Stimulated activated CD4-positive, alpha-beta T cell treated with anti-CD3 and anti-CD28 coated beads, Interleukin-15, amount 100 ng/mL, for 24 hours (primary cell): ENCODE measurements at regions not wholly inside any gene's neighbourhood (a gene's known extent, or its start where the extent isn't known, plus 50 kb on each side); places are given as distances from the start of the nearest gene placed in this dataset.

Experiments used
- DNase-seq: peaks from one replicate; pipeline ENCODE4 v3.0.0-alpha.2; 2020

DNA sequence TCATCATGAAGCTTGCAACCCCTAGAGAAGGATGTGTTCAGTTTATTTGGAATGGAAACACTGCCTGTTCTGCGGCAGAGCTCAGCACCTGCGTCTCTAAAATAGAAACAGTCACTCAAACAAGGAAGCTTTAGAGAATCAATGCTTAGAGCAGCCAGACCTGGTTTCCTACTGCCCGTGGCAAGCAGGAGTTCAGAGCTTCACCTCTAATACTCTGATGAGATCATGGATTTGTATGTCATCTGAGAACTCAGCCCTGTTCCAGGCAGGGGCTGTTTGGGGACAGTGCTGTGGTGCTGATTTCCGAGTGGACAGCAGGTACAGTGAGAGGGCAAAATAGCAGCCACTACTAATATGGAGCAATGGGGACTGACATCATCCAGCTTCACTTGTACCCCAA is 236.0 kb upstream of the IRX1 start:
- no peak for DNase-seq

DNA sequence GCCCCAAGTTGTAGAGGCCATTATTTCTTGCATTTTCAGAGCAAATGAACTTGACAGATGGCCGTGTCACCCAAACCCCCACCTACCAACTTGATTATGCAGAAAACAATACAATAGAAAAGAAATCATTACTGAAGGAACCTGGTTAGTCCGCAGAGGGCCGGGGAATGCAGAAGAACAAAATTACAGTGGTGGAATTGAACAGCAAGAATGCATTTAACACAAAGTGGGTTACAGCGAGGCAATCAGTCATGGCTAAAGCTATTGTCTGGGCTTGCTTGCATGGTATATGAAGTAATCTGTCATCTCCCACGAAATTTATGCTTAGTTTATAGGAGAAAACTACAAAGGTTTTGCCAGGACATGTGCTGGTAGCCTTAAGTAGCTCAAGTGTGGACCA is 238.3 kb upstream of the IRX1 start:
- DNase-seq: no peak

DNA sequence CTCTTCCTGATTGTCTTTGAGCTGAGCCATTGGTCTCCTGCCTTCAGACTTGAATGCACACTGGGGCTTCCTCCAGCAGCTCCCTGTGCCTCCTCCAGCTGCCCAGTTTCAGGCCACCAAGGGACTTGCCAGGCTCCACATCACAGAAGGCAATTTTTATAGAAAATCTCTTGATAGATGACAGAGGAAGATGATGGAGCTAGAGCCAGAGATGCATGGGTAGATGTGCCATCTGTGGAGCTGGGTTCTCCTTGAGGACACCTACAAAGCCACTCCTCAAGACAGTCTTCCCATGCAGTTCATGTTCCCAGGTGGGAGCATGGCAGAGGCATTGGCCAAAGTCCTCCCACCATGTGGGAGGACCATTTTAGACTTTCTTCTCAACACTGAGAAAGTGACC is 239.6 kb upstream of the IRX1 start:
- DNase-seq: no peak

DNA sequence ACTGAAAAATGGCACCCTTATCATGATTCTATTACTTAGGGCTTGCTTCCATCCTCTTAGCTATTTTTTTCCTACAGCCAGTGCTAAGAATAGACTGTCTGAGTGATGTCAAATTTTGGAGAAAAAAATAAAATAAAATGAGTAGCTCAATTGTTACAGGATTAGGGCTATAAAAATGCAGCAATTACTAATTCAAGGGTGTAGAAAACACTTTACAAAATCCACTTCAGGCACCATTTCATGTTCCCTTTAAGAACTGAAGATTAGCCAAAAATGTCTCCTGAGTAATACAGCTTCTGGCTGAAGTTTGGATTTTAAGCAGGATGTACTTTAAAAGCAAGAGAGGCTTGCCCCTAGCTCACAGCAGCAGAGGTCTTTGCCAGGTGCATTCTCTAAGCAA is 240.5 kb upstream of the IRX1 start:
- no peak for DNase-seq

DNA sequence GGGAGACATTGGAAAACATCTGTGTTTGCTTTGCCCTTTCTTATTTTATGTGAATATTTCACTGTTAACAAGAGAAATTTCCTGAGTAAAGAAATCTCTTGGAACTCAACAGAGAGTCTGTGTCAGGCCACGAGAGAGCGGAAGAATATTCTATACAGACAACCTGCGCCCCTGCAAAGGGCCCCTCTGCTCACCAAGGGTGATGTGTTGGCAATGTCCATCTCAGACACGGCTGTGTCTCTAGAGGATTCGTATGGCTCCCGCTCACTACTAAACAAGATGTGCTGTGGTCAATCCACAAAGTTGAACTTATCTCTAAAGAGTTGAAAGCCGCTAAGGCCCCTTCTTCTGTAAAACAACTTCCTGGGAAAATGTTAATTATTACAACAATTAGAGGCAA is 241.0 kb upstream of the IRX1 start:
- no peak for DNase-seq

DNA sequence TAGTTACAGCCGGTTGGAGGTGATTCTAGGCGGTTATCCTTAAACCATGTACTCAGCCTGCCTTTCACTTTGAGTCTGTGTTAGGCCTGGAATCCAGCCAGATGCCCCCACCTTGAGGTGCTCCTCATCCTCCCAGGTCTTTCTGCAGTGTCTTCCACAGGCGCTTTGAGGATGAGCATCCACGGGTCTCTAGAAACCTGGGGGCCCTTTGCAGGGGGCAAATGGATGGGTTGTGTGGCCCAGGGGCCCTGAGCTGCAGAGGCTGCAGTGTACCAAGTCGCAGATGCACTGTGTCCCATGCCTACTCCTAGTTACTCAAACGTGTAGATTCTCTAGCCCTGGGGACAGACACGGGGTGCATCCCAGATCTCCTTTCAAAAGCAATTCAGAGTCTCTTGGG is 242.1 kb upstream of the IRX1 start:
- no peak for DNase-seq

DNA sequence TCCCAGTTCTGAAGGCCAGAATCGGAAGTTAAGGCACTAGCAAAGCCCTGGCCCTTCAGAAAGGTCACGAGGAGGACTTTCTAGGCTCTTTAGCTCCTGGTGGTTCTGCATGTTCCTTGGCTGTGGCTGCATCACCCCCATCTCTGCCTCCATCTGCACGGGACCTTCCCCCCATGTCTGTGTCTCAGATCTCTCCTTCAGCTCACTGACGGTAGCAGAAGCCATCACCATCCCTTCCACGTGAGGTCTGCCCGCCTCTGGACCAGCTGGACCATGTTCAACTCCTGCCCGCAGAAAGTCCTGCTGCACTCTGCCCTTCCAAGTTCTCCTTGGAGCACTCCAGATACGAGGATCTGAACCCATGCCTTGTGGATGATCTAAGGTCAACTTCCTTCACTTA is 242.9 kb upstream of the IRX1 start:
- DNase-seq: no peak

DNA sequence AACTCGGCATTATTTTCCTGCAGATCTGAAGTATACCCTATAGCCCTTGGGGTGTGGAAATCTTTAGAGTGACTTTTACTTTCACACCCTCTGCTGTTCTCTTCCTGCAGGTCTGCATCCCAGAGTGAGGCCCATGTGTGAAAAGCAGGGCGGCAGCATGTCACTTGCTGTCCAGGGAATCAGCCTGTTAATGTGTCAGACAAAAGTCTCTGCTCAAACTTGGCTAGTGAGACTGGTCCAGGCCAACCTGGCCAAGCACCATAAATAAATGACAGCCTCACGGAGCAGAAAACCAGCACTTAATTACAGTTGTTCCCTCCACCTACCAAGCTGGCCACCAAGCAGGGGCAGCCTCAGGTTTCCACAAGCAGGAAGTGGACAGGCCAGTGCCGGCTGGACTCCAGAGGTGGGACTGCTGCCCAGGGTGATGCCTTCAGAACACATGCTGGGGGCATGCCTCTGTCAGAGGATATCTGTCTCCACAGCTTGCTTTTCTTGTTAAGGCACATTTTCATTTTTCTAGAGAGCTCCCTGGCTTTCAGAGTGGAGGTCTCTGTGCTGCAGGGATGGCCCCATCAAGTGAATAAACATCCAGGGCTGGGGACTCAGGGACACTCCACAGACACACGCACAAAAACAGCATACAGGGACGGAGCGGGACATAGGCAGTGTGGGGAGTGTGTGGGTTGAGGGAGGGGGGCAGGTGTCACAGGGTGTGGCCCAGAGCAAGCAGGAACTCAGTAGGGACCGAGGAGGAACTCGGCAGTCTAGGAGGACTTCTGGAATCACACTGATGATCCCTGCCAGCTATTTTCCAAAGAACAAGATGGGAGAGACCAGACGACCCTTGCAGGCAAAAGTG is 243.8 kb upstream of the IRX1 start:
- DNase-seq: no peak

DNA sequence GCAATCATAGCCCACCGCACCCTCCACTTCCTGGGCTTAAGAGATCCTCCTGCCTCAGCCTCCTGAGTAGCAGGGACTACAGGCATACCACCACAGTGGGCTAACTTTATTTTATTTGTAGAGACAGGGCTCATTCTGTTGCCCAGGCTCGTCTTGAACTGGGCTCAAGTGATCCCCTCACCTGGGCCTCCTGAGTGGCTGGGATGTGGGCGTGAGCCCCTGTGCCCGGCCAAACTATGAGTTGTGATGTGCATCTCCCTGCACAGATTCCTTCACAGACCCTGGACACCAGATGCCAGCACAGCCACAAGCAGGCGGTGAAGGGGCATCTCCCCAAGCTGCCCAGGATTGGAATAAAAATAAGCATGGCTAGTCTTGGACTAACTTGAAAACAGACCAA is 244.9 kb upstream of the IRX1 start:
- no peak for DNase-seq

DNA sequence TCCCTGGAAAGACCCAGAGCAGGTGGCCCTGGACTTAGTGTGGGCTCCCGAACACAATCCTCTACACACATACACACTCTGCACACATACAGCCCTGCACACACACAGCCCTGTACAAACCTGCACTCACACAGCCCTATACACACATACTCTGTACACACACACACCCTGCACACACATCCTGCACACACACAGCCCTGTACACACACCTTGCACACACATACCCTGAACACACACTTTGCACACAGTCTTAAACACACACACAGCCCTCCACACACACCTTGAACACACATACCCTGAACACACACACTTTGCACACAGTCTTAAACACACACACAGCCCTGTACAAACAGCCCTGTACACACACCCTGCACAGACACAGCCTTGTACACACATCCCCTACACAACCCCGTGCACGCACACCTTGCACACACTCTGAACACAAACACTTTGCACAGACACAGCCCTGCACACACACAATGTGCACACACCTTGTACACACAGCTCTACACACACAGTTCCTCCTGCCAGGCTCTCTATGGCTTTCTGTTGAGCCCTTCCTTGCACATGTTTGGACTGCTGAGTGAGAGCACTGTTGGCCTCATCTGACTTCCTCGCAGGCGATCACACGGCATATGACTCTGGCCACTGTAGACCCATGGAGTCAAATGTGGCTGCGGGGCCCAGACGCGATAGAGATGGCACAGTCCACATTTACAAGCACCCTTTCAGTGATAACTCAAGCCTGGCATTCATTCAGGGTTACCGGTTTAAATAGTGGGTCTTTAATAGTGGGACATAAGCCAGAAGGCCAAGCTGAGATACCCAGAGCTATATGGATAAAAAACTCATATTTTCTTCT is 245.7 kb upstream of the IRX1 start:
- no peak for DNase-seq

DNA sequence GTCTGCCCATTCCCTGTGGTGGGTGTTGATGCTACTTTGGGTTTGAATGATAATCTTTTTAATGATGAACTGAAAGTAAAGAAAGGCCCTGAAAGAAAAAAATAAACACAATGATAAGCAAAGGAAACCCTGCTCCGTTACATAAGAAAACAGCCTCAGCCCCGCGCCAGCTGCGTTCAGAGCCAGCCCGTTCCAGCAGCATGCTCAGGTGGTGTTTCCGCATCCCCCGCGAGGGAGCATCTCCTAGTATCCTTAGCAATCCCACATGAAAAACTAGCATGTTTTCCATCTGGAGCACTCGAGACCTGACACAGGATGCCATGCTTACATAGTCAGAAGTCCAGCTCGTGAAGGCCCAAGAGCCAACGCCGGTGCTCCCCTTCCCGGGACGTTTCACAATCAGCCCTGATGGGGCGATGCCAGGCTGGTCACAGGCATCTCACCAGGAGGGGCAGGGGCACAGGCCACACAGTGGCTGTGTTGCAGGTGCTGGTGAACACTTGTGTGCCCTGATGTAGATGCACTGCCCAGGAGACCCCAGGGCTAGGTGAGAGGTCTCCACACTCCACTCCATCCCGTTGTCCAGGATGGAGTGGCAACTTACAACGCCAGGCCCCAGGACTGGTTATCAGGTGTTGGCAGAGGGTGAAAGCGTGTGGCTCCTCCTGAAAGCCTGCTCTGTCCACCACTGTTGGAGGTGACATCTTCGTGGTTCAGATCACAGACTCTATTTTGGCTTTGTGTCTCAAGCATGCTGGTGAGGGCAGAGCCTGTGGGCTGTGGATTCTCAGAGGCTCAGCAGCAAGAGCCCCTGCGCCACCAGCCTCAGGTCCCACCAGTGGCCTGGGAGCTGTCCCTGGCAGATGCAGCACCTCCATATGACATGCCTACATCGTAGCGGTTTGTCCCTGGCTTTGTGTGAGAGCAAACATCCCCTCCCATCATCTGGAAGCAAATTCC is 246.8 kb upstream of the IRX1 start:
- DNase-seq: no peak

DNA sequence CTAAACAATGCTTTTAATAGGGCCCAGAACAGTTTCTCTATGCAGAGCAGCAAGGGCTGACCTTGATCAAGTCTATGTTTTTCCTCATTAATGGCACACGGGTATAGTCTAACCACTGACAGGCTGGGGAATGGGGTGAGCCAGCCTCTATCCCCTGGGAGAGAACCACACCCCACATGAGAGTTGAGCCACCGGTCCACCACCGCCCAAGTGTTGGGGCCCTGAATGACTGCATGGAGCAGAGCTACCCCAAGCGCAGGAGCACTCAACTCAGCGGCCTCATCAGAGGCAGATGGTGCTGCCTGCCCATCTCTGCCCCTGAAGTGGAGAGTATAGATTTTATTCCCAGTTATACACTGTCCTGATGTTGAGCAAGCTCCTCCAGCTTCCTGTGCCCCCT is 247.9 kb upstream of the IRX1 start:
- DNase-seq: no peak

DNA sequence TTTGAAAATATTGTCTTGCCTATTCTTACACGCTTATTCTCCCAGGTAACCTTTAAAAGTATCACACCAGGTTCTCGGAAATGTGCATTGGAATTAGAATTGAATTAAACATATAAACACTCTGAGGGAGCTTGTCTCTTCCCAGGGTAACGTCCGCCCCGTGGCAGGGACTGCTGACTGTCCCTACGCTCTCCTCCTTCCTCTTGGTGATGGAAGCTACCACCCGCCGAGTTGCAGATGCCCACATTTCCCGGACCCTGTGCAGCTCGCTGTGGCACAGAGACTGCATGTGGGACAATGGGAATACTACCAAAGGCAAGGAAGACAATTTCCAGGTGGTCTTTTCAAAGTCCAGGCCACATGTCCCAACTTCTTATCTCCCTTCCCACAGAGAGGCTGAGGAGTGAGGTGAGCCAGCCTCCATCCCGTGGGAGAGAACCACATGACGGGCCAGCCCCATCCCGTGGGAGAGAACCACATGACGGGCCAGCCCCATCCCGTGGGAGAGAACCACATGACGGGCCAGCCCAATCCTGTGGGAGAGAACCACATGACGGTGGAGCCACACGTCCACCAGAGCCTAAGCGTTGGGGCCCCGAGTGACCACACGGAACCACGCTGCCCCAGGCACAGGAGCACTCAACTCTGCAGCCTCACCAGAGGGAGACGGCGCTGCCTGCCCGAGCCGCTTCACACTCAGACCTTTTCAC is 249.4 kb upstream of the IRX1 start:
- no peak for DNase-seq

DNA sequence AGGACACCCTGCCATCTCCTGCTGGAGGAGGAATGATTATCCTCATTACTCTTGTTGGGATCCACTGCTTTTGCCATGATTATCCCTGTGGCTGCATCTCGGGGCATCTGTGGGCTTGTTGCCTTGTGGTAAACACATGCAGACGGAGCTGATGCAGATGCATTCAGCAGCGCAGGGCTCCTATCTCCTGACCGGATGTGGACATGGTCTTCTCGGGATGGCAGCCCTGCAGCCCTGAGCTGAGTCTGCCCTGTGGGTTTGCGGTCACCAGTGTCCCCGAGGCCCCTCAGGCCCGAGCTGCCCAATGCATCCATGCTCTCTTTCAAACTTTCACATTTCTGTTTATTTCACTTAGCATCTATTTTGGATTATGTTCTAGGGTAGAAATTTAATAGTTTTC is 250.4 kb upstream of the IRX1 start:
- DNase-seq: no peak

DNA sequence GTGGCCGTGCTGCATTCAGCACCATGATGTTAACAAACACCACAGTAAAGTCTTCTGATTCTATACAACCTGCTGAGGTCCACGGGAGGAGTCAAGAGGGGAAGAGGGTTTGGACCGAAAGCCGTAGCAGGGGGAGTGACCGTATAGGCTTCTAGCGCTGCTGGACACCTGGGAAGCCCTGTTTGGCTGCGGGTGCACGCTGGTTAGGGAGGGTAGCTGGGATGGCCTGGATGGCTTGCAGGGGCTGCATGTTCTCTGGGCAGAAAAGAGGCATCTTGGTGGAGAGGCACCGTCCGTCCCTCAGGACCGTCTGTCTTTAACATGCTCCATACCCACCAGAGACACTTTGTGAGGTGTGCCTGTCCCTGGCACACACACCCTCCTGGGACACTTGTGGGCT is 251.0 kb upstream of the IRX1 start:
- DNase-seq: no peak

DNA sequence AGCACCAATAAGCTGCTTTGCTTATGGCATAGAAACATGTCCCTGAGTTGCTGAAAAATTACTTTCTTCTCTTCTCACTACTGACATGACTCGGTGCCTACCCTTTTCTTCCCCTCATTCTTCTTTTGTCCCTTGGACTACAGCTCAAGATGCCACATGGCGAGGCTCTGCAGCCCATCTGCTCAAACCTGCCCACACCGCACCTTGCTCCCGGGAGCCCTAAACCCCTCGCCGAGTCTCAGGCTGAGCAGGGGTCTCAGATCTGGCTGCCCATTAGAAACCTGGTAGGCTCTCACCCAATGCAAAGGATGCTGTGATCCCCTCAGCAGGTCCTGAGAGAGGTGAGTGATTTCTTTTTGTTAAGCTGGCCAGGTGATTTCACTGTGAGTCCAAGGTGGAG is 251.7 kb upstream of the IRX1 start:
- no peak for DNase-seq

DNA sequence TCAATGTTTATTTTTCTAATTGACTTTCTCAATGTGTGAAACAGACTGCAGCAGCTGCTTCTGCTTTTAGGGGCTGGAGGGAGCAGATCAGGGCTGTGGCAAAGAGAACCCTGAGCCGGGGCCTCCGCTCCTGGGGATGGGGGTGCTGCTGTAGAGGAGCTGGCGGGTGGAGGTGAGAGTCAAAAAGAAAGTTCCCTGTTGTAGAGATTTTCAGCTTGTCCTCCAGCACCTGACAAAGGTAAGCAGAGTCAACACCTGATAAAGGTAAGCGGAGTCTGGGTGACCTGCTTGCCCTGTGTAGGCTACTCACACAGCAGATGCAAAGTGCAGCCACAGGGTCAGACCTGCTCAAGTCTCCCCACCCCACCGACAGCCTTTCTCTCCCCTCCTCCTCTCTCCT is 252.4 kb upstream of the IRX1 start:
- no peak for DNase-seq

DNA sequence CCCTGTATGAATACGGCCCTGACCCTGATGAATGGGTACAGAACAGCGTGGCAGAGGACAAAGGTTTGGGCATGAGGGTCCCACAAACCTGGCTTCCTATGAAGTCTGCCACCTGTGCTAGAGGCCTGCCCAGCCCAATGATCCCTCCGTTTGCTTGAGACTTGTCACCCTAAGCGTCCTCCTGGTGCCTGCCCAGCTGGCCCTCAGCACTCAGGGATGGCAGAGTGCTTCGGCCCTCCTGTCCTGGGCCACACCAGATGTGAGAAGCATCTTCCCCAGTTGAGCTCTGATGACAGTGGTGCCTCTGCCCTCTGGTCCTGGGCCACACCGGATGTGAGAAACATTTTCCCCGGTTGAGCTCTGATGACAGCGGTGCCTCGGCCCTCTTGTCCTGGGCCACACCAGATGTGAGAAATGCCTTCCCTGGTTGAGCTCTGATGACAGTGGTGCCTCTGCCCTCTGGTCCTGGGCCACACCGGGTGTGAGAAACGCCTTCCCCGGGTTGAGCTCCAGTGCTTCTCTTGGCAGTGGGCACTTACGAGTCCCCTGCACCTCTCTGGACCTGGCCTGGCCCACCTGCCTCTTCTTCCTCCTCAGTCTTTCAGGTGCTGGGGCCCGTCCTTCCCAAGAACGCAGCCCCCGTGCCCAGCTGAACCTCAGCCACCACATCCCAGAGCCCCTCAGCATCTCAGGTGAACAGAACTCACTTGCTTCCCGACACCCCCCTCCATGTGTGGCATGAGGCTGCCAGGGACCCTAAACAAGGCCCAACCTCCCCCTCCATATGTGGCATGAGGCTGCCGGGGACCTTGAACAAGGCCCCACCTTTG is 253.1 kb upstream of the IRX1 start:
- no peak for DNase-seq

DNA sequence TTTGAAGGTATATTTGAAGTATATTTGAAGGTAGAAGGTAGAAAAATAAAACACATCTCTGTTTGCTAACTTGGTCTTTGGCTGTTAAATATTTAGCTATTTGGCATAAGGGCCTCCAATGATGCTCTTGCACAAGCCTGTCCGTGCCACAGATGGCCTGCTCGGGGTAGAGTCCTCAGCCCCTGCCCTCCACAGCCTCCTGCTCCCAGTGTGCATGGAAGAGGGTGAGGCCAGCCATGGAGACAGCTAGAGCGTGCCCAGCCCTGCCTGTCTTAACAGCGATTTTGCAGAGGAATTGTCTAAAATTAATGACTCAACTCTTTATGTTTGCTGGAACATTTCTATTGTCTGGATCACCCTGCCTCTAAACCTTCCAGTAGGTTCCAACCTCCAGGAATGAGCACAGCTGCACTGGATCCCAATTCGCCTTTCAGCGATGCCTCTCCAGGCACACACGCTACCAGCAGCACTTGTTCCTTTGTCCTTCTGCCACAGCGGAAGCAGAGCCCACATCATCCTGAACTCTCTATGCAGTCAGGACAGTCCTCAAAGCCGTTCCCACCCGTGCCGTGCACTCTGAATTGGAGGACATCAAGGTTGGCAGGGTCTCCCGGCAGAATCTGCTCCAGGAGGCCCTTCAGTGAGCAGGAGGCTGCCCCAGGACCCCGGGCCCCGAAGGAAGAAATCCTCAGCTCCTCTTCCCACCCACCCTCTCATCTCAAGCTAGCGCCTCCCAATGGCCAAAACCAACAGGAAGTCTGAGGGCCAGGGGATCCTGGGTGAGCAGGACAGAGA is 254.0 kb upstream of the IRX1 start:
- DNase-seq: no peak

DNA sequence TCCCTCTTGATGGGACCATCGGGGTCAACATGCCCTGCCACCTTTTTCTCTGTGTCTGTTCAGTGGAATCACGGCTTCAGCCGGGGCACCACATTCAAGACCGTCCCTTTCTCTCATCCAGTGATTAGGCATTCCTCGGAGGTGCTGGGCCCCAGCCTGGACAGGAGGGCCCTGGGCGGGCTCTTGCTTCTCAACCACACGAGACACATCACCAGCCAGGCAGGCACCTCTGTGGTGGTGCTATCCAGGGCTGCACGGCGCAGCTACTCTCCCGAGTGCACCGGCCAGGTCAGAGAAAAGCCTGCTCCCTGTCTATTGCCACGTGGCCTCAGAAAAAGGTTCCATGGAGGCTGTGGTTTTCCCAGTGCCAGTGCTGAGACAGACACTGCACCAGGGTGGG is 255.2 kb upstream of the IRX1 start:
- no peak for DNase-seq

DNA sequence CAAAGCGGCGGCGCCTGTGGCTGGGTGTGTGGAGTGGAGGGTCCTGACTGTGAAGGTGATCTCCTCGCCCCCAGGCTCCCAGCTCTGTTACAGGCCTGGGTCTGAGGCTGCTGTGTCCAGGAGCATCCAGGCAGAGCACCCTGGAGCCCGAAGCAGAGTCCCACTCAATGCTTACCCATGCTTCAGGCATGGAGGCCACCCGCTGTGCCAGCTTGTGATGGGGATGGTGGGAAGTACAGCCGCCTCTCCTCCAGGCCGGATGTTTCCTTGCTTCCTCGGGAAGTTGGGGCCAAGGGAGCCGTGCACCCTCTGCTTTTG is 255.9 kb upstream of the IRX1 start:
- DNase-seq: no peak
